CD4-positive, alpha-beta memory T cell (primary cell): ENCODE measurements at regions not wholly inside any gene's neighbourhood (a gene's known extent, or its start where the extent isn't known, plus 50 kb on each side); places are given as distances from the start of the nearest gene placed in this dataset.
A peak's percentile ranks its signal among the peaks of the same experiment; 100 is the strongest.

Source experiments
- CTCF ChIA-PET: fragments of 350-600 bp; sonication (Branson Sonifier 250); formaldehyde crosslinking; loops from one replicate; lab custom pipeline; 2021; ENCODE audit warnings: inconsistent platforms; ENCODE audit not compliant: partially characterized antibody; lab: Charles Lee
- POLR2A ChIA-PET: fragments of 350-600 bp; sonication (Branson Sonifier 250); formaldehyde crosslinking; loops from one replicate; lab custom pipeline; 2021; ENCODE audit not compliant: partially characterized antibody; lab: Charles Lee
- DNase-seq, 5 donors: peaks; one replicate each; pipeline versions ENCODE4 v3.0.0 to v3.0.0-alpha.2; 2020 to 2022; ENCODE audit warnings: mixed read lengths in 1 of 5
- H3K27ac ChIP-seq: one replicate; pipeline ENCODE4 v1.7.0; 2013; ENCODE audit warnings: low read depth, low read length
- H3K27me3 ChIP-seq: 2 replicates; pipeline ENCODE4 v1.7.0; 2013; ENCODE audit warnings: mild to moderate bottlenecking, low read length, moderate library complexity; ENCODE audit not compliant: insufficient read depth
- H3K36me3 ChIP-seq: 2 replicates; pipeline ENCODE4 v1.7.0; 2013; ENCODE audit warnings: mild to moderate bottlenecking, low read length, moderate library complexity; ENCODE audit not compliant: insufficient read depth
- H3K4me1 ChIP-seq: 2 replicates; pipeline ENCODE4 v1.7.0; 2013; ENCODE audit warnings: mild to moderate bottlenecking, low read length, moderate library complexity; ENCODE audit not compliant: insufficient read depth
- H3K4me3 ChIP-seq, 2 donors: one replicate each; pipeline ENCODE4 v1.7.0; 2013; ENCODE audit warnings: low read length in 2 of 2, mild to moderate bottlenecking in 1 of 2
- H3K9me3 ChIP-seq, 2 donors: one replicate each; pipeline ENCODE4 v1.7.0; 2013; ENCODE audit warnings: low read length in 2 of 2, control low read depth in 1 of 2; ENCODE audit not compliant: control insufficient read depth in 1 of 2
- H3K27ac Mint-ChIP-seq, 7 donors: one replicate each; pipeline ENCODE4 v1.8.0; 2020 to 2021; ENCODE audit warnings: mixed read lengths in 7 of 7, mild to moderate bottlenecking in 6 of 7, inconsistent platforms in 3 of 7, moderate library complexity in 3 of 7
- H3K27me3 Mint-ChIP-seq, 2 donors: one replicate each; pipeline ENCODE4 v1.8.0; 2020 to 2021; ENCODE audit warnings: mixed read lengths in 2 of 2
- H3K36me3 Mint-ChIP-seq, 2 donors: one replicate each; pipeline ENCODE4 v1.8.0; 2020 to 2021; ENCODE audit warnings: mixed read lengths in 2 of 2, inconsistent platforms in 1 of 2, mild to moderate bottlenecking in 1 of 2
- H3K4me1 Mint-ChIP-seq, 4 donors: one replicate each; pipeline ENCODE4 v1.8.0; 2020 to 2021; ENCODE audit warnings: mixed read lengths in 4 of 4, mild to moderate bottlenecking in 1 of 4
- H3K4me3 Mint-ChIP-seq, 8 donors: one replicate each; pipeline ENCODE4 v1.8.0; 2020 to 2021; ENCODE audit warnings: mixed read lengths in 8 of 8, mild to moderate bottlenecking in 7 of 8, moderate library complexity in 6 of 8, inconsistent platforms in 3 of 8
- H3K9me3 Mint-ChIP-seq, 8 donors: one replicate each; pipeline ENCODE4 v1.8.0; 2020 to 2021; ENCODE audit warnings: mixed read lengths in 8 of 8, mild to moderate bottlenecking in 5 of 8, inconsistent platforms in 3 of 8, moderate library complexity in 1 of 8
- intact Hi-C: fragments of 100-400 bp; cut with micrococcal nuclease; formaldehyde crosslinking; loops from one replicate; pipeline ENCODE4 v1.15.1; 2023

GRCh38 chr1:193581341-193581740 lies 394.9 kb upstream of the B3GALT2 start:
- Histone ChIP-seq H3K27me3 (no peaks in the 10 kb centered on the region), H3K4me3 (no peak overlapping the region), H3K4me1 (no peaks in the 10 kb centered on the region), H3K9me3 (no peaks in the 10 kb centered on the region), H3K36me3 (no peaks in the 10 kb centered on the region), H3K27ac (no peak overlapping the region)
- Mint-ChIP-seq H3K4me3 (no peak overlapping the region), H3K9me3 (peaks cover 3 to 9% (median 6%) of the 10 kb centered on the region in 8 donors), H3K36me3 (peaks cover 0 to 22% of the 10 kb centered on the region in 2 donors), H3K27me3 (no peaks in the 10 kb centered on the region), H3K27ac (peak overlapping the region in 2 of 7 donors; percentile 28 to 69), H3K4me1 (peaks cover 1 to 16% (median 10%) of the 10 kb centered on the region in 4 donors)
- intact Hi-C loops, result no loop called here
- POLR2A ChIA-PET, result interaction anchor here (0.9 to 2.3 kb wide), 5 partner anchors 9 to 102 kb away, joined by 3 to 7 read pairs (median 3); no protein-coding TSS in a partner anchor
- DNase-seq, result no peak
- CTCF ChIA-PET, result no interaction called here

DNA sequence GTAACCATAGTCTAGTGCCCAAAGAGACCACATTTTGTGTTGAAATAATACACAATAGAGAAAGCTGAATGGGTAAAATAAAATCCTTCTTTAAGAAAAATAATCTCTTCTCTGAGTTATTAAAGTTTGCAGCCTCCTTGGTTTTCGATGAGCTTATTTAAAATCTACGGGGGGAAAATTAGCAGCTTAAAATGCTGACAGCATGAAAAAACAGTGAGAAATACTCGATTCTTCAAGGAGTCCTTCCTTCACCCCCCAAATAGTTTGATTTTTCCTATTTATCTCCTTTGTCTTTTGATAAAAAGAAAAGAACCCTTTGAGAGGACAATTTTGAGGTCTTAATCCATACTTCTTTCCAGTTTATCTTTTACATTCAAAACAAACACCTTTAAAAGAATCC lies 394.0 kb upstream of the B3GALT2 start:
- no peak for DNase-seq
- Histone ChIP-seq H3K27ac (no peak overlapping the region), H3K4me3 (no peak overlapping the region), H3K9me3 (no peaks in the 10 kb centered on the region), H3K36me3 (no peaks in the 10 kb centered on the region), H3K27me3 (no peaks in the 10 kb centered on the region), H3K4me1 (no peaks in the 10 kb centered on the region)
- Mint-ChIP-seq H3K4me1 (peaks cover 1 to 16% (median 10%) of the 10 kb centered on the region in 4 donors), H3K36me3 (peaks cover 0 to 27% of the 10 kb centered on the region in 2 donors), H3K4me3 (no peak overlapping the region), H3K27ac (no peak overlapping the region), H3K9me3 (peaks cover 3 to 9% (median 5%) of the 10 kb centered on the region in 8 donors), H3K27me3 (no peaks in the 10 kb centered on the region)
- intact Hi-C loops, result no loop called here
- POLR2A ChIA-PET, result interaction anchor here (0.6 to 2.3 kb wide), 6 partner anchors 10 to 154 kb away, joined by 3 to 7 read pairs (median 3); no protein-coding TSS in a partner anchor
- CTCF ChIA-PET, result no interaction called here

DNA sequence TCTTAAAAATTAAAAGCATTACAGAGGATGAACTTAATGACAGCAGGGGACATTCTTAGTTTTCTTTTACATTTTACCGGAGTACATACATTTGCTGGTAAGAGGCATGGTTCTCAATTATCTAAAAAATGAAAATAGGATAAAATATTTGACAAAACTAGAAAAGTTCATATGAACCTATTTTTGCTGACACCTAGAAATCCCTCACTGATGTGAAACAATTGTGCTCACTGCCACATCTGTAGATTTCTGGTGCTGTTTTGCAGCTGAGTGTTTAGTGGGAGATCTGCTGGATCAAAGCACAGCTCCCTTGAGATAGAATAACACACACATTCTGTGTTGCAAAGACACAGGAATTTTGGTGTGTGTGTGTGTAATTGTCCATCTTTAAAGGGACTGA lies 392.9 kb upstream of the B3GALT2 start:
- ChIA-PET POLR2A (interaction anchor here (0.7 to 1.4 kb wide), 2 partner anchors 12 to 19 kb away, joined by 3 read pairs; no protein-coding TSS in a partner anchor), CTCF (no interaction called here)
- peak overlapping the region in 1 of 7 donors; percentile 16 for H3K27ac Mint-ChIP-seq

DNA sequence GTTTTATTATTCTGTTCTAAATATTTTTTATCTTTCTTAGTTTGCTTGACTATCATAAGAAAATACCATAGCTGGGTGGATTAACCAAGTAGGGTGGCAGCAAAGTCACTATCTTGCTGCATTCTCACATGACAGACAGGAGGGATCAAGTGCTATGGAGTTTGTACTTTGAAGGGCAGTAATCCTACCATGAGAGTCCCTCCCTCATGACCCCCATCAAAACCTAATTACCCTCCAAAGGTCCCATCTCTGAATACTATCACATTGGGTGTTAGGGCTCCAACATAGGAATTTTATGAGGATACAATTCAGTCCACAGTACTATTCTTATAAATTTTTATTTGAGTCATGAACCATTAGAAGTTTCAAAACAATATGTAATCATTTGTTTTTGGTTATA lies 388.5 kb upstream of the B3GALT2 start:
- Mint-ChIP-seq H3K4me3 (no peak overlapping the region), H3K27me3 (no peaks in the 10 kb centered on the region), H3K36me3 (peaks cover 12 to 37% of the 10 kb centered on the region in 2 donors), H3K27ac (no peak overlapping the region), H3K4me1 (peaks cover 6 to 28% (median 16%) of the 10 kb centered on the region in 4 donors), H3K9me3 (peaks cover 0 to 36% (median 21%) of the 10 kb centered on the region in 8 donors)
- H3K4me1 ChIP-seq, result peaks cover 5% of the 10 kb centered on the region
- no peak overlapping the region for H3K27ac ChIP-seq
- POLR2A ChIA-PET, result interaction anchor here (0.9 kb wide), 1 partner anchor 12 kb away, joined by 3 read pairs; no protein-coding TSS in a partner anchor
- H3K4me3 ChIP-seq, result no peak overlapping the region
- H3K27me3 ChIP-seq, result no peaks in the 10 kb centered on the region
- CTCF ChIA-PET, result no interaction called here
- H3K9me3 ChIP-seq, result no peaks in the 10 kb centered on the region
- DNase-seq, result no peak
- intact Hi-C loops, result no loop called here
- no peaks in the 10 kb centered on the region for H3K36me3 ChIP-seq

More for the DNA sequence above, 392.9 kb upstream of the B3GALT2 start:
- no peaks in the 10 kb centered on the region for H3K4me1 ChIP-seq
- intact Hi-C loops, result no loop called here
- DNase-seq, result no peak
- peaks cover 3 to 9% (median 6%) of the 10 kb centered on the region in 8 donors for H3K9me3 Mint-ChIP-seq
- H3K9me3 ChIP-seq, result no peaks in the 10 kb centered on the region
- peaks cover 1 to 16% (median 10%) of the 10 kb centered on the region in 4 donors for H3K4me1 Mint-ChIP-seq
- H3K36me3 Mint-ChIP-seq, result peaks cover 0 to 27% of the 10 kb centered on the region in 2 donors
- H3K27me3 Mint-ChIP-seq, result no peaks in the 10 kb centered on the region
- no peaks in the 10 kb centered on the region for H3K27me3 ChIP-seq
- no peak overlapping the region for H3K4me3 Mint-ChIP-seq
- no peaks in the 10 kb centered on the region for H3K36me3 ChIP-seq
- no peak overlapping the region for H3K27ac ChIP-seq
- no peak overlapping the region for H3K4me3 ChIP-seq

GRCh38 chr1:193569983-193570269 lies 383.5 kb upstream of the B3GALT2 start:
- peak overlapping the region in 7 of 8 donors; percentile 37 to 84 (median 74) for H3K4me3 Mint-ChIP-seq
- intact Hi-C loops, result loop anchor here (2.0 kb wide), 1 partner anchor 21 kb away; no protein-coding TSS in a partner anchor
- H3K36me3 Mint-ChIP-seq, result peaks cover 17 to 43% of the 10 kb centered on the region in 2 donors

DNA sequence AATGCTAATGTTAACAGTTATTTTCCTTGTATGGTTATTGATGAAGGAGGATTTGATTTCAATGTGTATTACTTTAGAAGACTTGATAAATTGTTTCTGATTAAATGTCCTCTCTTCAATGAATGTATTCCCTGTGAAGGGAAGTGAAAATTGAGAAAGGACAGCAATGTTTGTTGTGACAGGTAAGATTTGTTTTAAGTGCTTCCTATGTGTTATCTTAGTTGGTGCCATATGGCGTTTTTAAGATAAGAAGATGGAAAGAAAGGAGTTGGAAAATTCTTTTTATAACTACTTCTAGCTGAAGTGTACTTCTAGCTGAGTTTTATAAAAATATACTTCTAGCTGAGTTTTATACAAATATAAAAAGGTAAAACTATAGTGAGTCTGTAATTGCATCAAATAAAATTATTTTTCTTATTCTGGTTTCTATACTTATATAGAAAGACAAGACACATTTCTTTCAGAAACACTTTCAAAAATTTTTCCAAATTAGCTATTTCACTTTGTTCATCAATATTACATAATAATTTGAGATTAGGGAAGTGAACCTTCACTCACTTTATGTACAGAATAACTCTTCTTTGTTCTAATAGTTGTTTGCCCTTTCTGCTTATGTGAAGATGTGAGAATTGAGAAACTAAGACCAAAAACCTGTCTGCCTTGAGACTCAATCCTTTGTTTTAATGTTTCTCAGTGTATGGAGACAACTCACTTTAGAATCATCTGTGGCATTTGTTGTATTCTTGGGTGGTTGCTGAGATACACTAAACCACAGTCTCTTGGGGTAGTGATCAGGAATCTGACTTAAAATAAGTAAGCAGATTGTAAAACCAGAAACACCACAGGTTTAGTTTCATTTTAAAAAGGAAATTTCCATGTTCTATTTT lies 382.9 kb upstream of the B3GALT2 start:
- Histone ChIP-seq H3K36me3 (no peaks in the 10 kb centered on the region), H3K4me1 (peaks cover 26% of the 10 kb centered on the region), H3K9me3 (no peaks in the 10 kb centered on the region), H3K4me3 (no peak overlapping the region), H3K27me3 (no peaks in the 10 kb centered on the region), H3K27ac (peak overlapping the region; percentile 43)
- Mint-ChIP-seq H3K4me3 (peak overlapping the region in 7 of 8 donors; percentile 45 to 84 (median 74)), H3K4me1 (peaks cover 25 to 42% (median 33%) of the 10 kb centered on the region in 4 donors), H3K36me3 (peaks cover 17 to 43% of the 10 kb centered on the region in 2 donors), H3K27me3 (no peaks in the 10 kb centered on the region), H3K27ac (peak overlapping the region; percentile 79 to 99 (median 92)), H3K9me3 (peaks cover 0 to 37% (median 21%) of the 10 kb centered on the region in 8 donors)
- intact Hi-C loops, result loop anchor here (2.0 kb wide), 1 partner anchor 21 kb away; no protein-coding TSS in a partner anchor
- CTCF ChIA-PET, result interaction anchor here (0.7 kb wide), 1 partner anchor 188 kb away, joined by 3 read pairs; no protein-coding TSS in a partner anchor
- peak; percentile 51 to 69 (median 57) for DNase-seq
- POLR2A ChIA-PET, result interaction anchor here (1.0 to 2.6 kb wide), 5 partner anchors 11 to 29 kb away, joined by 3 to 16 read pairs (median 6); no protein-coding TSS in a partner anchor

More at GRCh38 chr1:193569983-193570269, 383.5 kb upstream of the B3GALT2 start:
- Histone ChIP-seq H3K36me3 (no peaks in the 10 kb centered on the region), H3K4me3 (no peak overlapping the region), H3K27me3 (no peaks in the 10 kb centered on the region), H3K4me1 (peaks cover 26% of the 10 kb centered on the region), H3K9me3 (no peaks in the 10 kb centered on the region), H3K27ac (peak overlapping the region; percentile 43)
- DNase-seq, result peak in 1 of 5 donors; percentile 30
- peaks cover 25 to 42% (median 33%) of the 10 kb centered on the region in 4 donors for H3K4me1 Mint-ChIP-seq
- H3K27me3 Mint-ChIP-seq, result no peaks in the 10 kb centered on the region
- ChIA-PET CTCF (no interaction called here), POLR2A (interaction anchor here (1.0 to 2.6 kb wide), 4 partner anchors 11 to 30 kb away, joined by 3 to 16 read pairs (median 8); no protein-coding TSS in a partner anchor)
- H3K27ac Mint-ChIP-seq, result peak overlapping the region; percentile 79 to 99 (median 92)
- peaks cover 0 to 37% (median 21%) of the 10 kb centered on the region in 8 donors for H3K9me3 Mint-ChIP-seq
